GM23248 (cell line): ENCODE measurements at regions not wholly inside any gene's neighbourhood (a gene's known extent, or its start where the extent isn't known, plus 50 kb on each side); places are given as distances from the start of the nearest gene placed in this dataset.

Source experiments
- EZH2 ChIP-seq: fragments of 200-600 bp; sonication (generic); IDR thresholded peaks from 2 replicates; pipeline ENCODE4 v1.6.1; 2018; ENCODE audit warnings: antibody characterized with exemption, mild to moderate bottlenecking; ENCODE audit not compliant: insufficient read depth, poor library complexity, severe bottlenecking
- EZH2phosphoT487 ChIP-seq: fragments of 200-600 bp; sonication (generic); IDR thresholded peaks from 2 replicates; pipeline ENCODE4 v1.6.1; 2018; ENCODE audit warnings: antibody characterized with exemption, moderate library complexity, mild to moderate bottlenecking, low read depth; ENCODE audit not compliant: insufficient read depth

- TF ChIP-seq EZH2phosphoT487: no peak
- TF ChIP-seq EZH2: no peak
These were observed 824.0 kb downstream of the UQCRFS1 start for GRCh38 chr19:28388988-28389387.
